Activated naive CD8-positive, alpha-beta T cell treated with anti-CD3 and anti-CD28 coated beads, Interleukin-2, amount 50 U/mL, for 24 hours (primary cell): ENCODE measurements at regions not wholly inside any gene's neighbourhood (a gene's known extent, or its start where the extent isn't known, plus 50 kb on each side); places are given as distances from the start of the nearest gene placed in this dataset.
"Not testable (repeated sequence)": the region's sequence is repeated elsewhere in the genome, so short reads cannot be mapped to it uniquely, and the experiment has no call there.

Source experiments
- ATAC-seq: fragments of 150-1000 bp; cut with Tn5 transposase; one replicate; pipeline ENCODE4 v1.10.0; 2021
- DNase-seq: peaks from one replicate; pipeline ENCODE4 v3.0.0; 2021
- H3K27ac Mint-ChIP-seq: one replicate; pipeline ENCODE4 v1.8.0; 2021; ENCODE audit warnings: mild to moderate bottlenecking, mixed read lengths
- H3K27me3 Mint-ChIP-seq: one replicate; pipeline ENCODE4 v1.8.0; 2021; ENCODE audit warnings: mixed read lengths
- H3K36me3 Mint-ChIP-seq: one replicate; pipeline ENCODE4 v1.8.0; 2021; ENCODE audit warnings: low read depth, mixed read lengths
- H3K4me1 Mint-ChIP-seq: one replicate; pipeline ENCODE4 v1.8.0; 2021; ENCODE audit warnings: mixed read lengths
- H3K4me3 Mint-ChIP-seq: one replicate; pipeline ENCODE4 v1.8.0; 2021; ENCODE audit warnings: mild to moderate bottlenecking, moderate library complexity, mixed read lengths
- H3K9me3 Mint-ChIP-seq: one replicate; pipeline ENCODE4 v1.8.0; 2021; ENCODE audit warnings: mixed read lengths

- Mint-ChIP-seq H3K36me3 (no peaks in the 10 kb centered on the region), H3K4me1 (no peaks in the 10 kb centered on the region), H3K27me3 (no peaks in the 10 kb centered on the region), H3K9me3 (no peaks in the 10 kb centered on the region), H3K4me3 (no peak overlapping the region), H3K27ac (no peak overlapping the region)
- DNase-seq (no peak), ATAC-seq (no peak)
Measured at GRCh38 chr3:135368316-135368715, 573.3 kb downstream of the EPHB1 start.

GRCh38 chr3:135368781-135369180 lies 573.7 kb downstream of the EPHB1 start:
- Mint-ChIP-seq H3K4me3 (no peak overlapping the region), H3K4me1 (no peaks in the 10 kb centered on the region), H3K27me3 (no peaks in the 10 kb centered on the region), H3K9me3 (no peaks in the 10 kb centered on the region), H3K36me3 (no peaks in the 10 kb centered on the region), H3K27ac (no peak overlapping the region)
- ATAC-seq (no peak), DNase-seq (no peak)

- Mint-ChIP-seq H3K4me3 (no peak overlapping the region), H3K4me1 (no peaks in the 10 kb centered on the region), H3K9me3 (peaks cover 7% of the 10 kb centered on the region), H3K27ac (no peak overlapping the region), H3K36me3 (no peaks in the 10 kb centered on the region), H3K27me3 (no peaks in the 10 kb centered on the region)
- DNase-seq, result no peak
- ATAC-seq, result no peak
Measured at GRCh38 chr3:135374571-135374970, 579.5 kb downstream of the EPHB1 start.

GRCh38 chr3:135382188-135382587 lies 583.3 kb upstream of the PPP2R3A start:
- DNase-seq, result no peak
- Mint-ChIP-seq H3K4me3 (no peak overlapping the region), H3K9me3 (no peaks in the 10 kb centered on the region), H3K27me3 (no peaks in the 10 kb centered on the region), H3K36me3 (no peaks in the 10 kb centered on the region), H3K27ac (no peak overlapping the region), H3K4me1 (no peaks in the 10 kb centered on the region)
- ATAC-seq, result no peak

GRCh38 chr3:135382621-135383020 lies 582.9 kb upstream of the PPP2R3A start:
- no peak overlapping the region for H3K4me3 Mint-ChIP-seq
- no peaks in the 10 kb centered on the region for H3K9me3 Mint-ChIP-seq
- no peaks in the 10 kb centered on the region for H3K27me3 Mint-ChIP-seq
- H3K4me1 Mint-ChIP-seq, result no peaks in the 10 kb centered on the region
- H3K27ac Mint-ChIP-seq, result no peak overlapping the region
- ATAC-seq (no peak), DNase-seq (no peak)
- H3K36me3 Mint-ChIP-seq, result no peaks in the 10 kb centered on the region

GRCh38 chr3:135383301-135383700 lies 582.2 kb upstream of the PPP2R3A start:
- DNase-seq, result no peak
- Mint-ChIP-seq H3K4me3 (no peak overlapping the region), H3K4me1 (no peaks in the 10 kb centered on the region), H3K9me3 (no peaks in the 10 kb centered on the region), H3K36me3 (no peaks in the 10 kb centered on the region), H3K27ac (no peak overlapping the region), H3K27me3 (no peaks in the 10 kb centered on the region)
- ATAC-seq, result no peak

- H3K27ac Mint-ChIP-seq, result no peak overlapping the region
- no peaks in the 10 kb centered on the region for H3K36me3 Mint-ChIP-seq
- peaks cover 27% of the 10 kb centered on the region for H3K9me3 Mint-ChIP-seq
- no peak overlapping the region for H3K4me3 Mint-ChIP-seq
- H3K4me1 Mint-ChIP-seq, result no peaks in the 10 kb centered on the region
- H3K27me3 Mint-ChIP-seq, result no peaks in the 10 kb centered on the region
- no peak for DNase-seq
- no peak for ATAC-seq
Measured at GRCh38 chr3:135392151-135392550, 573.4 kb upstream of the PPP2R3A start.

- no peak overlapping the region for H3K4me3 Mint-ChIP-seq
- no peak for DNase-seq
- H3K4me1 Mint-ChIP-seq, result no peaks in the 10 kb centered on the region
- H3K27me3 Mint-ChIP-seq, result no peaks in the 10 kb centered on the region
- peaks cover 27% of the 10 kb centered on the region for H3K9me3 Mint-ChIP-seq
- no peak for ATAC-seq
- H3K27ac Mint-ChIP-seq, result no peak overlapping the region
- no peaks in the 10 kb centered on the region for H3K36me3 Mint-ChIP-seq
Measured at GRCh38 chr3:135393159-135393558, 572.4 kb upstream of the PPP2R3A start.

- H3K9me3 Mint-ChIP-seq, result peaks cover 26% of the 10 kb centered on the region
- H3K36me3 Mint-ChIP-seq, result no peaks in the 10 kb centered on the region
- no peak for ATAC-seq
- no peak for DNase-seq
- no peak overlapping the region for H3K27ac Mint-ChIP-seq
- no peaks in the 10 kb centered on the region for H3K4me1 Mint-ChIP-seq
- no peaks in the 10 kb centered on the region for H3K27me3 Mint-ChIP-seq
- no peak overlapping the region for H3K4me3 Mint-ChIP-seq
Measured at GRCh38 chr3:135393898-135394525, 571.5 kb upstream of the PPP2R3A start.

GRCh38 chr3:135412475-135412874 lies 553.1 kb upstream of the PPP2R3A start:
- no peak overlapping the region for H3K27ac Mint-ChIP-seq

GRCh38 chr3:135416182-135416581 lies 549.3 kb upstream of the PPP2R3A start:
- DNase-seq, result no peak
- no peak overlapping the region for H3K27ac Mint-ChIP-seq
- no peak overlapping the region for H3K4me3 Mint-ChIP-seq
- no peaks in the 10 kb centered on the region for H3K27me3 Mint-ChIP-seq
- H3K9me3 Mint-ChIP-seq, result no peaks in the 10 kb centered on the region
- no peaks in the 10 kb centered on the region for H3K36me3 Mint-ChIP-seq
- no peak for ATAC-seq
- H3K4me1 Mint-ChIP-seq, result no peaks in the 10 kb centered on the region

More at GRCh38 chr3:135412475-135412874, 553.1 kb upstream of the PPP2R3A start:
- H3K4me3 Mint-ChIP-seq, result no peak overlapping the region
- no peaks in the 10 kb centered on the region for H3K9me3 Mint-ChIP-seq
- ATAC-seq (no peak), DNase-seq (no peak)
- H3K27me3 Mint-ChIP-seq, result no peaks in the 10 kb centered on the region
- H3K36me3 Mint-ChIP-seq, result no peaks in the 10 kb centered on the region
- no peaks in the 10 kb centered on the region for H3K4me1 Mint-ChIP-seq

GRCh38 chr3:135419155-135419554 lies 546.4 kb upstream of the PPP2R3A start:
- no peak overlapping the region for H3K4me3 Mint-ChIP-seq
- H3K27me3 Mint-ChIP-seq, result no peaks in the 10 kb centered on the region
- no peaks in the 10 kb centered on the region for H3K36me3 Mint-ChIP-seq
- H3K27ac Mint-ChIP-seq, result no peak overlapping the region
- no peak for DNase-seq
- H3K4me1 Mint-ChIP-seq, result no peaks in the 10 kb centered on the region
- no peak for ATAC-seq
- no peaks in the 10 kb centered on the region for H3K9me3 Mint-ChIP-seq

GRCh38 chr3:135426508-135426907 lies 539.0 kb upstream of the PPP2R3A start:
- no peak overlapping the region for H3K27ac Mint-ChIP-seq
- ATAC-seq (no peak), DNase-seq (no peak)
- no peaks in the 10 kb centered on the region for H3K4me1 Mint-ChIP-seq
- no peak overlapping the region for H3K4me3 Mint-ChIP-seq
- no peaks in the 10 kb centered on the region for H3K27me3 Mint-ChIP-seq
- no peaks in the 10 kb centered on the region for H3K36me3 Mint-ChIP-seq
- peaks cover 3% of the 10 kb centered on the region for H3K9me3 Mint-ChIP-seq

- no peak overlapping the region for H3K4me3 Mint-ChIP-seq
- ATAC-seq (no peak), DNase-seq (no peak)
- no peaks in the 10 kb centered on the region for H3K4me1 Mint-ChIP-seq
- peaks cover 6% of the 10 kb centered on the region for H3K9me3 Mint-ChIP-seq
- no peaks in the 10 kb centered on the region for H3K27me3 Mint-ChIP-seq
- H3K36me3 Mint-ChIP-seq, result no peaks in the 10 kb centered on the region
- no peak overlapping the region for H3K27ac Mint-ChIP-seq
Measured at GRCh38 chr3:135432402-135432801, 533.1 kb upstream of the PPP2R3A start.

GRCh38 chr3:135438889-135439597 lies 526.5 kb upstream of the PPP2R3A start:
- DNase-seq, H3K4me1 Mint-ChIP-seq, H3K9me3 Mint-ChIP-seq, H3K27me3 Mint-ChIP-seq, H3K4me3 Mint-ChIP-seq, H3K36me3 Mint-ChIP-seq, ATAC-seq, H3K27ac Mint-ChIP-seq: not testable (repeated sequence)
